GM19324 (cell line): ENCODE measurements at regions not wholly inside any gene's neighbourhood (a gene's known extent, or its start where the extent isn't known, plus 50 kb on each side); places are given as distances from the start of the nearest gene placed in this dataset.

Source experiments
- ATAC-seq: cut with Tn5 transposase; IDR thresholded peaks from one replicate; pipeline ENCODE4 v1.9.1; 2021; ENCODE audit warnings: mild to moderate bottlenecking, moderate library complexity; ENCODE audit not compliant: unreplicated experiment, low FRiP score

DNA sequence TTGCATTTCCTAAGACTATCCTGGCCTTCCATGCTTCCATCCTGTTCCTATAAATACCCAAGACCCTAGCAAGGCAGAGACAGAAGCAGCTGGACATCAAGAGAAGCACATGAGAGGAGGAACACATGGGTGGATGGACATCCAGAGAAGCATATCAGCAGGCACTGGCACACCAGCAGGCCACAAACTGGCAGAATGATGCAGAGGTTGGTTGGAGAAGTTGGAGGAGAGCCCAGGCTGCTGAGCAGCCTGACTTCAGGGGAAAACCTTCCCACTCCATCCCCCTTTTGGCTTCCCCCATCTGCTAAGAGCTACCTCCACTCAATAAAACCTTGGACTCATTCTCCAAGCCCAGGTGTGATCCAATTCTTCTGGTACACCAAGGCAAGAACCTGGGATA, 332.5 kb downstream of the FRK start:
- no peak for ATAC-seq

DNA sequence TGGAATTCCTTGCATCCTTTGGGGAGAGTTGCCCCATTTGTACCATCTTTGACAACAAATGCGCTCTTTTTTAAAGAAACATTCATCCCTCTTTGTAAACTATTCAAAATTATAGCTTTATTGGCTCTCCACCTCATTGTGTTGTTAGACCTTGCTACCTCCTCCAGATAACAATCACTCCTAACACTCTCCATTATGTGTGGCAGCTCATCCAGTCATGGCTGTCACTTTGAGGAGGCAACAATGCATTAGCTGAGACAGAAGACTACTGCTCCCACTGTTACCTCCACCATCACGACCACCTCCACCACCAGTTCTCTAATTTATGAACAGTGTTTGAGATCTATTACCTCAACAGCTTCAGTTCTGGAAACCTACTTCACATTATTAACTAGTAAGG, 339.1 kb downstream of the FRK start:
- ATAC-seq = no peak

DNA sequence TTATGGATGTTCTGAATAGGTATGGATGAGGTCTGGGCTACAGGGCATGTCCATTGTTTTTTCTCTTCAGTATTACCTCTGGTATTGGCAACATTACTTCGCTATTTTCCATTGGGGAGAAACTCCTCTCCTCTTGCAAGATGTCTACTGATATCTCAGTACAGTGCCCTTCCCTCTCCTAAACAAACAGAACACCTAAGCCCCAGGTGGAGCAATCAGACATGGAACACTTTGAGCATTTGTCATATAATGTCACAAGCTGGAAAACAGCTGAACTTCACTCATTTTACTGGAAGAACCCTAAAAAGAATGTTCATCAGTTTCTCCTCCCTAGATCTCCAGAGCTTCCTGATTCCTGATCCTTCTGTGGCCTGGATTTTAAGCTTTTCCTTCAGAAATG, 339.8 kb downstream of the FRK start:
- no peak for ATAC-seq

DNA sequence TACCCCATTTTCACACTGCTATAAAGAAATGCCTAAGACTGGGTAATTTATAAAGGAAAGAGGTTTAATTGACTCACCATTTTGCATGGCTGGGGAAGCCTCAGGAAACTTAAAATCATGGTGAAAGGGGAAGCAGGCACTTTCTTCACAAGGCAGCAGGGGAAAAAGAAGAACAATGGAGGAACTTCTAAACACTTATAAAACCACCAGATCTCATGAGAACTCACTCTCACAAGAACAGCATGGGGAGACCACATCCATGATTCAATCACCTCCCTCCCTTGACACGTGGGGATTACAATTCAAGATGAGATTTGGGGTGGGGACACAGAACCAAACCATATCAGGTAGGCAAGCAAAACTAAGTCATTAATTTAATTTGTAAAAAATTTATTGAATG, 343.2 kb downstream of the FRK start:
- ATAC-seq = peak; percentile 23

DNA sequence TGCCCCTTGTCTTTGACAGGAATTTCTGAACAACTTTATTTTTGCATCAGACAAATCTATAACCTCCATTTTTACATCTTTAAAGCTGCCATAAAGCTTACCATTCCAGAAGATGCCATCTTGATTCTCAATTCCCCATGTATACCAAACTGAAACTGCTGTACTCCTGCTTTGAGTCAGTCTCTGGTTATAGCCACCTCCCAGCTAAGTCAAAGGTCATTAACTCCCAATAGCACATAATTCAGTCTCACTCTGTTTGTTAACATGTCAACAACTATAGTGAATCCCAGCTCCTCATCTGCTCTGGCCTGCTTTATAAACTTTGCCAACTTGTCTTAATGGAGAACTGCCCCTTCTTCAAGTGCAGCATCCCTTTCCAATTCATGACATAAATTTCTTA, 343.6 kb downstream of the FRK start:
- peak; percentile 82 for ATAC-seq

DNA sequence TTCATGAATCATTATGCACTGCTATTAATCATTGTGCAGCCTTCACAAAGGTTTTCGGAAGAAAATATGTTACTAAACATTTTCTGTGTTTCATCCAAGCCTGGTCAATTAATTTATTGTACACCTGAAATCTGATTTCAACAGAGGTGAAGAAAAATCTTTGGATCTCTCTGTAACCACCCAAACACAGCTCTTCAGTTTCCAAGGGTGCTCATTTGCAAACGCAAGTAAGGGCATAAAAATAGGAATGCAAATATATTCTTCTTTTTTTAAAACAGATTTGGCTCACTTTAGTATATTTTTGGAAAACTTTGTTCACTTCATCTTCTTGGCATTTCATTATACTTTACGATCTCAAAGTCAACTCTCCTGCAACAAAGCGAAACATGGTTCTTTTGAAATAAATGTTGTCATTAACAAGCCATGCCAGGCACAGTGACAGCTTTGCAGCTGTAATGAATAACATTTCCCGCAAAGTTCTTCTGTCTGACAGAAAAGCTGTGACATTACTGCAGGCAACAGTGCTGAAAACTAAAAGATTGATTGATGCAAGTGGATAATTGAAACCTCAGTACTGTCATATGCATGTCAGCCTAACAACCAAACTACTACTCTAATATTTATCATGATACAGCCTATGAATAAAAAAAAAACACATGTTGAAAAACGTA, 348.3 kb downstream of the FRK start:
- no peak for ATAC-seq

DNA sequence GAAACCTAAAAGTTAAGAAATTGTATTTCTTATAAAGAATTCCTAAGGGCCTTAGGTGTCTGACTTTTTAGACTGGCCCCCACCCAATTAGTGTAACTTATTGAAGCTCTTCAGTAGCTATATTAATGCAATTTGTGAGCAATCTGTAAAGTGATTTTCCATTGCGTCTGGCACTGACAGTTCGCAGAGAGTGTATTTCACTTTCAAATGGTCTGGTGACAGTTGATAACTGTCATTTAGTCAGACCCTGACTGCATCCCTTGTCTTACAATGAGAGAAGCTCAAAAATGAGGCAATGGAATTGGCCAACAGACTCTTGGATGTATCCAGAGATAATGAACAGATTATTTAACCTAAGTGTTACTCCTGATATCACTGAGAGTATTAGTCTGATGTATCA, 351.8 kb downstream of the FRK start:
- no peak for ATAC-seq

DNA sequence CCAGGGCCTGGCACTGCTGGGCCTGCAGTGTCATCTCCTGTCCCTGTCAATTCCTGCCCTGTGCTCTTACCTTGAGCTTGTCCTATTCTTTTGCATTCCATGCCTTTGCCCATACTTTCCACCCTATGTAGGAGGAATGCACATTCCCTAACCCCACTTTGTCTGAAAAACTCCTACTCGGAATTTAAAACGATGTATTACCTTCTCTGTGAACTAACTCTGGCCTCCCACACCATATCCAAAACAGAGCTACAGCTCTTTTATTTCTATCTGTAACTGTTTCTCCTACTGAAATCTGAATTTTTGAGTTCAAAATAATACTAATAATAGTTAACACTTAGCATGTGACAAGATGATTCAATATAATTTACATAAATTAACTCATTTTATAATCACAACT, 353.7 kb downstream of the FRK start:
- no peak for ATAC-seq

DNA sequence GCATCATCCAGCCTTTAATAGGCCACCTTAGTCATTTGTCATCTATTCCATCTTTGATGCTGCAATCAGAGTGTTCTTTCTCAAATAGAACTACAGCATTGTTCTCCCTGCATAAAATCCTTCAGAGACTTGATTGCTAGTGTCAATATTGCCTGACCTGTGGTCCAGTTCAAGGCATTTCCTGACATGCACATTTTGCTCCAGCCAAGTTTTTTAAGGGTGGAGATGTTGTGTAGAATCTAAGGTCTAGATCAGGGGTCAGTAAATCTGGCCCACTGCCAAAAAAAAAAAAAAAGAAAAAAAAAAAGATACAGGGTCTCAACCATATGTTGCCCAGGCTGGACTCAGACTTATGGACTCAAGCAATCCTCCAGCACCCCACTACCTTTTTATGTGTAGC, 354.4 kb downstream of the FRK start:
- no peak for ATAC-seq

DNA sequence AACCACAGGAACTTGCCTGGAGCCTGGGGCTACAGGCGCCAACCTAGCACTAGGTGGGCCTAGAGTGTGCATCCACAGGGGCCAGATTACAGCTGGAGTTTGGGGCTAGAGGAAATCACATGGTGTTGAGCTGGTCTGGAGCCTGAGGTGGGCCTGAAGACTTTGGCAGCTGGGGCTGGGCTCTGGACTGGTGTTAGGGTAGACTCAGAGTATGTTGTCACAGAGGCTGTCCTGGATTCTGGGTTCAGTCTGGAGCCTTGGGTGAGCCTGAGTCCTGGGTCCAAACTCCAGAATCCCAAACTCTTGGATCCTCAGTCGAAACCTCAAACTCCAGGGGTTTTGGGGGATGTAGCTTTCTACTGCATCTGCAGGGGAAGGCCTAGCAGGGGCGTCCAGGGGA, 356.7 kb downstream of the FRK start:
- ATAC-seq = no peak

DNA sequence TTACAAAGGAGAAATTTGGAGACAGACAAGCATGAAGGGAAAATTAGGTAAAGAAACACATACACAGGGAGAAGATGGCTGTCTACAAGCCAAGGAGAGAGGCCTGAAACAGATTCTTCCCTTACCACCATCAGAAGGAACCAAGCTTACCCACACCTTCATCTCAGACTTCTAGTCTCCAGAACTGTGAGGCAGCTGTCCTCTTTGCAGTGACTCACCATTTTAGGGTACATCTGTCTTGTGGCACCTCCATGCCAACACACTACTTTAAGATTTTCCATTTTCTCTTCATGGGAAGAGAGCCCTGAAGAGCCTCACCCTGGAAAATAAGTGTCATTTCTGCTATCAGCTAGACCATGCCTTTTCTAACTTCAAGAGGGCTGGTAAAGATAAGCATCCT, 369.3 kb downstream of the FRK start:
- ATAC-seq = no peak

DNA sequence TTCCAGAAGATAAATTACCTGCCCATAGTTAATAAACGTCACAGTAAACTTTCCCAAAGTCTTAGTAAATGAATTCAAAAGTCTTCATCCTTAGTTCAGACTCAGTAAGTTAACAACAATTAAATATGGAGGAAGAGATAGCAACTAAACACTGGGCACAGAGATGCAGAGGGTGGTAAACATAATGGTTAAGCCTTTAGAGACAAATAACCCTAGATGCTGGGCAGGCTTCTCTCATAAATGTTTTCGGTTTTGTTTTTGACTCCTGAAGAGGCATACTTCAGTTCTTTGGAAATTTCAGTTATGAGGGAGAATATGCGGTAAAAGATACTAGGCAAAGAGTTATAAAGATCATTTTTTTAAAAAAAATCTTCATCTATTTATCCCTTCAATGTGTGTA, 369.8 kb downstream of the FRK start:
- no peak for ATAC-seq

DNA sequence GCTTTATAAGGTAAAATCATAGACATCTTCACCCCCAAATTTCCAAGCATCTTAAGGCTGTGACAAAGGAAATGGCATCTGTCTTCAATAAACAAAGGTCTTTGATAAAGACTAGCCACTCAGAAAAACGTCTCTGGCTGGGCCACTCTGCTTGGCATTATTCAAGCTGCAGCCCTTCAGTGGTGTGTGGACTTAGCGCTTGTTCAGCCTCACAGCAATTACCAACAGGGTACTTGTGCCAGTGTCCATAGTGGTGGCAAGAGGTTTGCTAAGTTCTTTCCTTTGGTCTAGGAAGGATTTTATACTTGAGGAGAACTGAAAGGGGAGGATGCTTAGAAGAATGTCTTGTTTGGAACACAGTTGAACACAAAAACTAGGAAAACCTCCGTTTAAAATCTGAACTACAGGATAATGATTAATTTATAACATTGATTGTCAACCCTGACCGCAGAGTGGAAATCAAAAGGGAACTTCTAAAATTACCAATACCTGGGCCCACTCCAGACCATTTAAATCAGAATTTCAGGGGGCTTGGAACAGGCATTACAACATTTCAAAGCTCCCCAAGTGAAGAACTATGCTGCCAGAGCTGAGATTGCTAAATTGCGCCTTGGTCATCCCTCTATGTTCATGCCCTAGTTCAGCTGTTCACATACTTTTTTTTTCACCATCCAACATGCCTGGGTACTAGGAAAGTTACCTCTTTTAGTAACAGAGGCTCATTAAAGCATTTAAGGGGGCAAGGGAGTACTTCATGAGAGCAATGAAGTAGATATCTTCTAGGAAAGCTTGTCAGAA, 378.5 kb downstream of the FRK start:
- ATAC-seq = no peak

DNA sequence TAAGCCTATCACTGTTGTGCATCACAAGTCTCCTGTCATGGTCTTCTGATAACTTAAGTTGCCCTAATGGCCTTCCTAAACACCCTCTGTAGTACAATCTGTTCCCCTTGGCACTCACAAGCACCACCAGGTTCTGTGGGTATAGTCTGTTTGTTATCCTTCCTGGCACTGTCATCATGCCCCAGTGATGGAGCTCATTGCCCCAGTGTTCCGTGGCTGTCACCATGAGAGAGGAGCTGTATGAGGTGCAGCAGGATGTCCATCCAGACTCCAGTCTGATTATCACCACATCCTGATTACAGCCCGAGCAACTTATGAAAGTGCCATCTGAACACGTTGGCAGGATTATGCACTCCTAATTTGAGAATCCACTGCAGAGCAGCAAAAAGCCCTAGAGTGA, 380.1 kb downstream of the FRK start:
- ATAC-seq = no peak

DNA sequence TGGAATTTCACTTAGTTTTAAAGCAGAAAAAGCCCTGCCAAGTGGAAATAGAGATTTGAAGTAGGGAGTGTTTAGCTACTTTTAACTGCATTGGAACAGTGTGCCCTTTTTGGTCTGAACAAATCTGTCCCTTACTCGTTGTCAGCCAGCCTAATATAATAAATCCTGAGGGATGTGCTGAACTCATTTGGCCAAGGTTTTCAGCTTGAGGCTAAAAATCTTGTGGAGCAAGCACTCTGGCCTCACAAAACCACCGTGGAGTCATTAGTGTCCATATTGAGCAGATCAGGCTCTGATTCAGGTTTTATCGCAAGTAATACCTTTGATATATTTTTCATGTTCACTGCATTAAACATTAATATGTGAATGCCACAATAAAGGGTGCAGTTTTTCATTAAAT, 383.5 kb downstream of the FRK start:
- ATAC-seq = no peak

DNA sequence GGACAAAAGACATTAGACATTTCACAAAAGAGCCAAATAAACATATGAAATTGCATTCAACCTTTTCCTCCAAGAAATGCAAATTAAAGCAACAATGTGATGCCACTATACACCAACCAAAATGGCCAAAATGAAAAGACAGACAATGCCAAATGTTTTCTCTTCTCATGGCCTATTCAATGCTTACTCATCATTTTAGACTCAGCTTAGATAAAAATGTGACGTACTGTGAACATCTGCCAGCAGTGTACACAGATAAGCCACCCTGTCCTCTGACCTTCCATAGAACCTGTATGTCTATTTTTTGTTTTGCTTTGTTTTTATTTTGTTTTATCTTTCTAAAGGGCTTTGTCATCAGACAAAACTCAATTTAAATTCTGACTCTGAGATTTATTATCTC, 385.2 kb downstream of the FRK start:
- no peak for ATAC-seq

DNA sequence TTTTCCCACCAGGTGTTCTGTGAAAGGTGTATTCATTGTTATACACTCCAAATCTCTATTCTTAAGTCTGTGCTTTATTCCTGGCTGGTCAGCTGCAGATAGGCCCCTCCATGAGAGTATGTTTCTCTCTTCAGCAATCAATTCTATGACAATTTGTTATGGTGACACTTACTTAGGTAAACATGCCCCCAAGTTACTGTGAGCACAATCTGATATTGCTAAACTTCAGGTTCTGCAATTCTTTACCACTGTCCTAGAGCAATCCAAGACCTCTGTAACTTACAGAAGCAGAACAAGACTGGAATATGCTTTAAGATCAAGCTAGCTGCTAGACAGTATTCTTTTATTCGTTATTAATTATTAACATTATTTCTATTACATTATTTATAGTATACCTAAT, 391.9 kb downstream of the FRK start:
- no peak for ATAC-seq

DNA sequence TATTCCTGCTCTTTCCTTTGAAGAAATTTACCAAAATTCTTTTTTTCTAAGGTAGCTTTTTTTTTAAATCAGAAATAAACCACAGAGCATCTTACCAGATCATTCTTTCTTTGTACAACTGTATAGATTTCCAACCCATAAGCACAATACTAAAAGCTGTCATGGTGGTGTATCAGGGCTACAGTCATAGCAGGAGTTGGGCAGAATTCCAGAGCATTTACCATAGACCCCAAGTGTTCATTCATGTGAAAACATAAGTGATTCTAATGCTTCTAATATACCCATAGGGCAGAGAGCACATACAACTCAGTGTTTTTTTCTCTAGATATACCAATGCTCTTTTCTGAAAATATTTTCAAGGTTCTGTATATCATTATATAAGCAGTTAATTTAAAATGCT, 392.5 kb downstream of the FRK start:
- no peak for ATAC-seq

DNA sequence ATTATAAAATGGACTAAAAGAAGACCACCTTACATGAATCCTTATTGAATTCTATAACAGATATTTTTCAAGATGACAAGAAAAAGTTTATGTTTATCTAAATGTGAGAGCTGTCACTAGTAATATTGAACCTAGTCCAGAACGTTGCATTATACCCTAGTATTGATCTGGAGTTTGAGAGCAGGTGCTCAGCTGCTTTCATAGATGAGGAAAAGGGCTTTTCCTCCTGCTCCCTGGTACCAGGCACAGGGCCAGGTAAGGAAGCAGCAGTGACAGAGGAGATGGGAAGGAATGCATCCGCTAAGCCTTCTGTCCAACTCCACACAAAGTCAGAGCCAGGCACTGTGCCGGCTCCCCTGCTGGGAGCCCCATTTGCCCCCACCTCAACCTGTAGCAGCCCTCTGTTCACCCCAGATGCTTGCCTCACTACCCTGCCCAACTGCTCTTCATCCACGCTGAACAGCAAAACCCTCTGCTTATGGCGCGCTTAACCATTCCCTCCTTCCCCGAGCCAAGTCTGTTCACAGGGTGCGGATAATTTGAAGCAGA, 393.1 kb downstream of the FRK start:
- ATAC-seq = no peak

DNA sequence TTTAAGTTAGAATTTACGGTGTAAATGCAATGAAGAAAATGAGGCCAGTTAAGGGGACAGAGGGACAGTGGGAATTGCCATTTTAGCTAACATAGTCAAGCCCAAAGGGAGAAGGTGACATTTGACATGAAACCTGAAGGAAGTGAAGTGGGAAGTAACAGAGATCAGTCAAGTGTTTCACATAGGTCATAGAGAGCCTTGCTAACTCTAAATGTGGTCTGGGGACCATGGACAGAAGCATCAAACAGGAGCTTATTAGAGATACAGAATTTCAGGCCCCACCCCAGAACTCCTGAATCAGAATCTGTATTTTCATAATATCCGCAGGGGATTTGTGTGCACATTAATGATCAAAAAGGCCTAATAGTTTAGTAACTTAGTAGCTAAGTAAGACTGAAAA, 393.7 kb downstream of the FRK start:
- ATAC-seq = no peak

DNA sequence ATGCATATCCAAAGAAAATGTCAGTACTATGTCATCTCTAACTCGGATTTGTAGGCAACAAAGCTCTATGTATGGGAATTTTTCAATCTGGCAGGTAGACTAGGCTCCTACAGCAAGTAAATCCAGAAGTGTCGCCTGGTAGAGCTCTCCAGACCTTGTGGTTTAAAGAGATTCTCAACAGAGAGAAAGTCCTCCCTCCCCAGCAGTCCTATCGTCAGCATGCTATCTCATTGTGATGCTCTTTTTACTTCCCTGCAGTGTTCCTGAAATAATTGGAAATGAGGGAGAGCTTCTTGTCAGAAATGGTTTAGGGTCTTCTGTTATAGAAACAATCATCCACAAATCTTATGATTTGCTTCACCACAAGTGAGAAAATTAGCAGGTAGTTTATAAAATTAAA, 395.4 kb downstream of the FRK start:
- ATAC-seq = no peak

DNA sequence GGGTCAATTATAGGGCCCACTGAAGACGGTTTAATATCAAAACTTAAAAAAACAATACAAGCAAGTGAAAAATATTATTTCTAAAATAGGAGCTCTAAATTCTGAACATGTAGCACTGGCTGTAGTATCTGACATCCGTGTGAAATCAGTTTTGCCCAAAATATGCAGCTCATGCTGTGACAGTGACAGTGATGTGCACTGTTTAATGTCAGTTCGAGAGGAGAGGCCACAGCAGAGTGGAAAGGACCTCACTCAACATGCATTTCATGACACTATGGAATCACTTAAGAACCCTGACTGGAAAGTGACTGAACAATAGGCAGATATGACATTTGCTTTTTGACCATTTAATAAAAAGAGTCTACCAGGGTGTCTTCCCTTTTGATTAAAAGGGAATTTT, 397.0 kb downstream of the FRK start:
- no peak for ATAC-seq
